ENCODE measurements at regions not wholly inside any gene's neighbourhood (a gene's known extent, or its start where the extent isn't known, plus 50 kb on each side); places are given as distances from the start of the nearest gene placed in this dataset.

DNA sequence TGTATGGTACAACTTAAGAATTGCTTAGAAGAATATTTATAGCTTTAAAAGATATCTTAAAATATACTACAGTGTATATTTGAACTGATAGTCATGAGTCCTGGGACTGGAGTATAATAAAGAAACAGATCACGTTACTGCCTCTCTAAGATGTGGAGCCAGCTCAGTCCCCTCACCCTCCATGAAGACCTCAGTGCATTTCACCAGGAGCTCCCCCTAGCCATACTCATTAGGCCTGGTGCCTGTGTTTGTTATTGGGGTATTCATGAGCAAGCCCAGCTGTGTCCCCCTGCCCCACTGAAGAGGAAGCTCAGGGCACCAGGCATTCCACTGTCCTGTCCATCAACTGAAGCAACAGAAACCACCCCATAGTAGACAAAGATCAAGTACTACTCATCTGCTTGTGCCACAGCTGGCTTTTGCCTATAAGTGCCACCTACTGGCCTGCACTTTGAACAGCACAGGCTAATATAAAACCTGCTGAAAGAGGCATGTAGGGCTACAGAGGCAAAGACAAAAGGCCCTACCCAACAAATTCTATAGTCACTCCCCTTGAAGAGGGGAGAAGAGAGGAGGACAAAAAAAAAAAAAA, 850.2 kb upstream of the NUDT12 start:
- DNase-seq = no peak
- Histone ChIP-seq H3K27me3 (no peaks in the 10 kb centered on the region), H3K4me1 (no peaks in the 10 kb centered on the region), H3K4me3 (no peak overlapping the region), H3K36me3 (no peaks in the 10 kb centered on the region), H3K9me3 (no peaks in the 10 kb centered on the region), H3K27ac (no peak overlapping the region)
- peak; percentile 52 for ATAC-seq
- intact Hi-C loops (cut with DNase I) = no loop called here
- TF ChIP-seq, protein P1, sequence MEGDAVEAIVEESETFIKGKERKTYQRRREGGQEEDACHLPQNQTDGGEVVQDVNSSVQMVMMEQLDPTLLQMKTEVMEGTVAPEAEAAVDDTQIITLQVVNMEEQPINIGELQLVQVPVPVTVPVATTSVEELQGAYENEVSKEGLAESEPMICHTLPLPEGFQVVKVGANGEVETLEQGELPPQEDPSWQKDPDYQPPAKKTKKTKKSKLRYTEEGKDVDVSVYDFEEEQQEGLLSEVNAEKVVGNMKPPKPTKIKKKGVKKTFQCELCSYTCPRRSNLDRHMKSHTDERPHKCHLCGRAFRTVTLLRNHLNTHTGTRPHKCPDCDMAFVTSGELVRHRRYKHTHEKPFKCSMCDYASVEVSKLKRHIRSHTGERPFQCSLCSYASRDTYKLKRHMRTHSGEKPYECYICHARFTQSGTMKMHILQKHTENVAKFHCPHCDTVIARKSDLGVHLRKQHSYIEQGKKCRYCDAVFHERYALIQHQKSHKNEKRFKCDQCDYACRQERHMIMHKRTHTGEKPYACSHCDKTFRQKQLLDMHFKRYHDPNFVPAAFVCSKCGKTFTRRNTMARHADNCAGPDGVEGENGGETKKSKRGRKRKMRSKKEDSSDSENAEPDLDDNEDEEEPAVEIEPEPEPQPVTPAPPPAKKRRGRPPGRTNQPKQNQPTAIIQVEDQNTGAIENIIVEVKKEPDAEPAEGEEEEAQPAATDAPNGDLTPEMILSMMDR (IDR thresholded peaks at IDR 0.05) = peak; percentile 22

DNA sequence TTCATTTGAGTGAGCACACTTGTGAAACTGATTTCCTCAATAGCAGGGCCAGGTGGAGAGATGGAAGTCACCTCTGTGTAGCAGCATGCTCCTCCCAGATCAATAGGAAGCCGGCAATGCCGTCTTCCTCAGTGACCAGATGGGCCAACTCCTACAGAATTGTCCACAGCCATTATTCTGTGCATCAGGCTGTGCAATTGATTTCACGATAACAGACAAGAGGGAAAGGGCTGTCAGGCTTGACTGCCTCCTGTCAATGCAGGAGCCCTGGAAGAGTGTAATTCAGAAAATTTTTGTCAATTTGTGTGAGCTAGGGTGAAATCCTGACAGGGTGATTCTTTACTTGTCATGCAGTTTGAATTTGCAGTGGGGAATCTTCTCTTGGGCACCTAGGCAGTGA, 838.4 kb upstream of the NUDT12 start:
- intact Hi-C loops (cut with DNase I) = no loop called here
- ATAC-seq (no peak), DNase-seq (no peak)
- Histone ChIP-seq H3K4me3 (no peak overlapping the region), H3K27ac (no peak overlapping the region), H3K27me3 (no peaks in the 10 kb centered on the region), H3K9me3 (no peaks in the 10 kb centered on the region), H3K4me1 (no peaks in the 10 kb centered on the region), H3K36me3 (no peaks in the 10 kb centered on the region)
- TF ChIP-seq, protein P1 (IDR thresholded peaks at IDR 0.05) = no peak

- intact Hi-C loops (cut with DNase I) = no loop called here
- no peaks in the 10 kb centered on the region for H3K36me3 ChIP-seq
- no peak overlapping the region for H3K4me3 ChIP-seq
- DNase-seq (no peak), ATAC-seq (no peak)
- H3K9me3 ChIP-seq = no peaks in the 10 kb centered on the region
- H3K27ac ChIP-seq = no peak overlapping the region
- TF ChIP-seq, protein P1 (IDR thresholded peaks at IDR 0.05) = no peak
- no peaks in the 10 kb centered on the region for H3K4me1 ChIP-seq
- no peaks in the 10 kb centered on the region for H3K27me3 ChIP-seq
These were observed 823.3 kb upstream of the NUDT12 start for GRCh38 chr5:104385906-104386305.

GRCh38 chr5:104375345-104375744, 812.8 kb upstream of the NUDT12 start:
- Histone ChIP-seq H3K36me3 (no peaks in the 10 kb centered on the region), H3K4me1 (no peaks in the 10 kb centered on the region), H3K27ac (no peak overlapping the region), H3K9me3 (no peaks in the 10 kb centered on the region), H3K27me3 (no peaks in the 10 kb centered on the region), H3K4me3 (no peak overlapping the region)
- TF ChIP-seq, protein P1 (IDR thresholded peaks at IDR 0.05) = no peak
- DNase-seq (no peak), ATAC-seq (no peak)
- intact Hi-C loops (cut with DNase I) = no loop called here

DNA sequence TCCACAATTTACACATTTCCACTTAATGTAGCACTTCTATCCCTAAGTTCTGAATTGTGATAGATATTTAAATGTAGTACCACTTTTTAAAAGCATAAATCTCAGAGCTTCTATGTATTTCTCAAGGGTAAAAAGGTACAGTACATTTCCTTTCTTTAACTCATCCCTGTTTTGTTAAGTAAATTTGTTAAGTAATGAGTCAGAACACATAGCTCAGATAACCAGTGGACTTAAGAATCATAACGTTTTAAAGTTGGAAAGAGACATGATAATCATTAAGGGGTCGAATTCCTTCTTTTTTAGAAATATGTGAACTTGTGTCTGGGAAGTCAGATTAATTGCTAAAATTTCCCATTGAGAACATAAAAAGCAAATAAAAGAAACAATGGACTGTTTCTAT, 810.2 kb upstream of the NUDT12 start:
- H3K4me1 ChIP-seq = no peaks in the 10 kb centered on the region
- no peaks in the 10 kb centered on the region for H3K9me3 ChIP-seq
- intact Hi-C loops (cut with DNase I) = no loop called here
- TF ChIP-seq, protein P1 (IDR thresholded peaks at IDR 0.05) = no peak
- no peak overlapping the region for H3K27ac ChIP-seq
- ATAC-seq = no peak
- H3K27me3 ChIP-seq = no peaks in the 10 kb centered on the region
- no peak overlapping the region for H3K4me3 ChIP-seq
- DNase-seq = no peak
- no peaks in the 10 kb centered on the region for H3K36me3 ChIP-seq

- intact Hi-C loops (cut with DNase I) = no loop called here
- Histone ChIP-seq H3K4me3 (no peak overlapping the region), H3K4me1 (no peaks in the 10 kb centered on the region), H3K27me3 (no peaks in the 10 kb centered on the region), H3K27ac (no peak overlapping the region), H3K36me3 (no peaks in the 10 kb centered on the region), H3K9me3 (no peaks in the 10 kb centered on the region)
- DNase-seq (no peak), ATAC-seq (no peak)
- TF ChIP-seq, protein P1 (IDR thresholded peaks at IDR 0.05) = no peak
These were observed 809.8 kb upstream of the NUDT12 start for GRCh38 chr5:104372376-104372775.
